ENCODE measurements at regions not wholly inside any gene's neighbourhood (a gene's known extent, or its start where the extent isn't known, plus 50 kb on each side); places are given as distances from the start of the nearest gene placed in this dataset.
A peak's percentile ranks its signal among the peaks of the same experiment; 100 is the strongest.

GRCh38 chr2:222797261-222797660 lies 63.6 kb upstream of the ACSL3 start:
- H2BK120ac ChIP-seq (ENCODE audit: low read depth, low read length, poor library complexity, severe bottlenecking) = no peak overlapping the region
- no peak overlapping the region for H3K9ac ChIP-seq (ENCODE audit: extremely low read depth, insufficient read length, low read length)
- H3K18ac ChIP-seq (ENCODE audit: insufficient read length, low read depth, low read length) = no peak overlapping the region
- H3K9me3 Mint-ChIP-seq = no peaks in the 10 kb centered on the region
- H3K4me2 ChIP-seq (ENCODE audit: insufficient read depth, insufficient read length, low read length) = no peak overlapping the region
- H3K4me3 Mint-ChIP-seq = no peak overlapping the region
- H3K9me3 ChIP-seq (ENCODE audit: control insufficient read depth, low read depth, low read length) = no peaks in the 10 kb centered on the region
- H3K27me3 Mint-ChIP-seq (ENCODE audit: low read depth) = peaks cover under 1% of the 10 kb centered on the region; the same call in 1 of the 2 replicates
- no peaks in the 10 kb centered on the region for H4K20me1 ChIP-seq (ENCODE audit: control insufficient read depth, insufficient read depth, insufficient read length)
- no peak overlapping the region for H2AFZ ChIP-seq (ENCODE audit: low read length)
- no peak overlapping the region for H3K14ac ChIP-seq (ENCODE audit: insufficient read depth, low read length)
- H3T11ph ChIP-seq (ENCODE audit: low read length) = no peak overlapping the region
- H3K4ac ChIP-seq (ENCODE audit: low read depth, low read length) = no peak overlapping the region
- no CpG with 5 or more reads among the region's 2 CpGs for WGBS (ENCODE audit: extremely low coverage, insufficient read length, low lambda C conversion rate)
- H4K5ac ChIP-seq (ENCODE audit: insufficient read length, low read depth, low read length) = no peak overlapping the region
- H2BK20ac ChIP-seq (ENCODE audit: low read depth, low read length, poor library complexity, severe bottlenecking) = no peak overlapping the region
- no peak overlapping the region for H3K56ac ChIP-seq (ENCODE audit: insufficient read length, low read depth, low read length)
- no peaks in the 10 kb centered on the region for H3K27me3 ChIP-seq (ENCODE audit: insufficient read depth, low read length)
- H2BK5ac ChIP-seq (ENCODE audit: insufficient read length, low read length) = no peak overlapping the region
- H3K27ac ChIP-seq (ENCODE audit: insufficient read length, low read depth, low read length) = no peak overlapping the region
- no peaks in the 10 kb centered on the region for H3K36me3 Mint-ChIP-seq (ENCODE audit: insufficient read depth in 1 of 3, low read depth in 3 of 3)
- no peak overlapping the region for H3K27ac Mint-ChIP-seq
- H2BK12ac ChIP-seq (ENCODE audit: insufficient read length, low read depth, low read length) = no peak overlapping the region
- H3K4me1 ChIP-seq (ENCODE audit: insufficient read depth, low read length) = peaks cover 3% of the 10 kb centered on the region; the same call in 1 of the 2 replicates
- no peak overlapping the region for H3K23ac ChIP-seq (ENCODE audit: insufficient read length, low read depth, low read length)
- no peak overlapping the region for H4K91ac ChIP-seq (ENCODE audit: insufficient read length, low read depth, low read length)
- TF ChIP-seq, protein P1, sequence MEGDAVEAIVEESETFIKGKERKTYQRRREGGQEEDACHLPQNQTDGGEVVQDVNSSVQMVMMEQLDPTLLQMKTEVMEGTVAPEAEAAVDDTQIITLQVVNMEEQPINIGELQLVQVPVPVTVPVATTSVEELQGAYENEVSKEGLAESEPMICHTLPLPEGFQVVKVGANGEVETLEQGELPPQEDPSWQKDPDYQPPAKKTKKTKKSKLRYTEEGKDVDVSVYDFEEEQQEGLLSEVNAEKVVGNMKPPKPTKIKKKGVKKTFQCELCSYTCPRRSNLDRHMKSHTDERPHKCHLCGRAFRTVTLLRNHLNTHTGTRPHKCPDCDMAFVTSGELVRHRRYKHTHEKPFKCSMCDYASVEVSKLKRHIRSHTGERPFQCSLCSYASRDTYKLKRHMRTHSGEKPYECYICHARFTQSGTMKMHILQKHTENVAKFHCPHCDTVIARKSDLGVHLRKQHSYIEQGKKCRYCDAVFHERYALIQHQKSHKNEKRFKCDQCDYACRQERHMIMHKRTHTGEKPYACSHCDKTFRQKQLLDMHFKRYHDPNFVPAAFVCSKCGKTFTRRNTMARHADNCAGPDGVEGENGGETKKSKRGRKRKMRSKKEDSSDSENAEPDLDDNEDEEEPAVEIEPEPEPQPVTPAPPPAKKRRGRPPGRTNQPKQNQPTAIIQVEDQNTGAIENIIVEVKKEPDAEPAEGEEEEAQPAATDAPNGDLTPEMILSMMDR (conservative IDR thresholded peaks at IDR 0.05) = peak; percentile 64
- peaks cover 32 to 41% of the 10 kb centered on the region in 2 experiments for H3K4me1 Mint-ChIP-seq
- no peak for DNase-seq
- no peaks in the 10 kb centered on the region for H3K23me2 ChIP-seq (ENCODE audit: insufficient read length, low read depth, low read length, poor library complexity, severe bottlenecking)
- no peaks in the 10 kb centered on the region for H3K79me2 ChIP-seq (ENCODE audit: insufficient read depth, low read length)
- H4K8ac ChIP-seq (replicated peaks; ENCODE audit: insufficient read length, low read depth, low read length) = no peak overlapping the region
- no peaks in the 10 kb centered on the region for H3K79me1 ChIP-seq (ENCODE audit: insufficient read depth, low read depth, low read length, poor library complexity, severe bottlenecking)
- H2BK15ac ChIP-seq (ENCODE audit: low read depth, low read length) = no peak overlapping the region
- no peak overlapping the region for H2AK5ac ChIP-seq (ENCODE audit: insufficient read length, low read length)

Measured in H9 (cell line).